ENCODE measurements at regions not wholly inside any gene's neighbourhood (a gene's known extent, or its start where the extent isn't known, plus 50 kb on each side); places are given as distances from the start of the nearest gene placed in this dataset.

- ATAC-seq (replicated peaks in 1 of 2), result no peak
- Mint-ChIP-seq H3K36me3 (ENCODE audit: insufficient read depth in 2 of 2) (peaks cover 2% of the 10 kb centered on the region in 2 donors), H3K4me3 (no peak overlapping the region), H3K27ac (no peak overlapping the region), H3K4me1 (ENCODE audit: low read depth) (no peaks in the 10 kb centered on the region), H3K27me3 (ENCODE audit: low read depth) (no peaks in the 10 kb centered on the region), H3K9me3 (peaks cover 9 to 11% of the 10 kb centered on the region in 2 donors)
- DNase-seq, result no peak
Measured at GRCh38 chr10:76727038-76727437, 910.6 kb downstream of the KCNMA1 start.

GRCh38 chr10:76723844-76724243 lies 913.8 kb downstream of the KCNMA1 start:
- no peaks in the 10 kb centered on the region for H3K36me3 Mint-ChIP-seq (ENCODE audit: insufficient read depth in 2 of 2)
- no peaks in the 10 kb centered on the region for H3K27me3 Mint-ChIP-seq (ENCODE audit: low read depth)
- H3K4me1 Mint-ChIP-seq (ENCODE audit: low read depth), result no peaks in the 10 kb centered on the region
- no peak overlapping the region for H3K4me3 Mint-ChIP-seq
- H3K9me3 Mint-ChIP-seq, result peaks cover 6% of the 10 kb centered on the region in 2 donors
- DNase-seq, result no peak
- H3K27ac Mint-ChIP-seq, result no peak overlapping the region
- no peak for ATAC-seq (replicated peaks in 1 of 2)

GRCh38 chr10:76721891-76722505 lies 915.6 kb downstream of the KCNMA1 start:
- no peak for ATAC-seq (replicated peaks in 1 of 2)
- Mint-ChIP-seq H3K27ac (no peak overlapping the region), H3K27me3 (ENCODE audit: low read depth) (no peaks in the 10 kb centered on the region), H3K9me3 (peaks cover 6% of the 10 kb centered on the region in 2 donors), H3K4me1 (ENCODE audit: low read depth) (no peaks in the 10 kb centered on the region), H3K4me3 (no peak overlapping the region), H3K36me3 (ENCODE audit: insufficient read depth in 2 of 2) (no peaks in the 10 kb centered on the region)
- DNase-seq, result no peak

GRCh38 chr10:76719006-76719405 lies 918.6 kb downstream of the KCNMA1 start:
- ATAC-seq (replicated peaks in 1 of 2) (no peak), DNase-seq (no peak)
- no peaks in the 10 kb centered on the region for H3K4me1 Mint-ChIP-seq (ENCODE audit: low read depth)
- no peak overlapping the region for H3K27ac Mint-ChIP-seq
- no peak overlapping the region for H3K4me3 Mint-ChIP-seq
- H3K36me3 Mint-ChIP-seq (ENCODE audit: insufficient read depth in 2 of 2), result no peaks in the 10 kb centered on the region
- no peaks in the 10 kb centered on the region for H3K27me3 Mint-ChIP-seq (ENCODE audit: low read depth)
- H3K9me3 Mint-ChIP-seq, result peaks cover 8 to 12% of the 10 kb centered on the region in 2 donors

- Mint-ChIP-seq H3K36me3 (ENCODE audit: insufficient read depth in 2 of 2) (no peaks in the 10 kb centered on the region), H3K27ac (no peak overlapping the region), H3K4me3 (no peak overlapping the region), H3K4me1 (ENCODE audit: low read depth) (no peaks in the 10 kb centered on the region), H3K9me3 (peaks cover 8 to 13% of the 10 kb centered on the region in 2 donors), H3K27me3 (ENCODE audit: low read depth) (no peaks in the 10 kb centered on the region)
- DNase-seq, result no peak
- ATAC-seq (replicated peaks in 1 of 2), result no peak
Measured at GRCh38 chr10:76717141-76717540, 920.5 kb downstream of the KCNMA1 start.

- no peak for ATAC-seq (replicated peaks in 1 of 2)
- DNase-seq, result no peak
- Mint-ChIP-seq H3K4me3 (no peak overlapping the region), H3K27ac (no peak overlapping the region), H3K4me1 (ENCODE audit: low read depth) (no peaks in the 10 kb centered on the region), H3K36me3 (ENCODE audit: insufficient read depth in 2 of 2) (no peaks in the 10 kb centered on the region), H3K9me3 (peaks cover 5 to 14% of the 10 kb centered on the region in 2 donors), H3K27me3 (ENCODE audit: low read depth) (no peaks in the 10 kb centered on the region)
Measured at GRCh38 chr10:76711222-76711997, 926.2 kb downstream of the KCNMA1 start.

GRCh38 chr10:76700241-76700640 lies 937.4 kb downstream of the KCNMA1 start:
- no peak for ATAC-seq (replicated peaks in 1 of 2)
- Mint-ChIP-seq H3K27me3 (ENCODE audit: low read depth) (no peaks in the 10 kb centered on the region), H3K36me3 (ENCODE audit: insufficient read depth in 2 of 2) (peaks cover 0 to 2% of the 10 kb centered on the region in 2 donors), H3K27ac (no peak overlapping the region), H3K4me1 (ENCODE audit: low read depth) (no peaks in the 10 kb centered on the region), H3K9me3 (peaks cover 4 to 6% of the 10 kb centered on the region in 2 donors), H3K4me3 (no peak overlapping the region)
- DNase-seq, result no peak

GRCh38 chr10:76697923-76698322 lies 939.7 kb downstream of the KCNMA1 start:
- H3K27me3 Mint-ChIP-seq (ENCODE audit: low read depth), result no peaks in the 10 kb centered on the region
- H3K4me1 Mint-ChIP-seq (ENCODE audit: low read depth), result no peaks in the 10 kb centered on the region
- no peak overlapping the region for H3K4me3 Mint-ChIP-seq
- ATAC-seq (replicated peaks in 1 of 2) (no peak), DNase-seq (no peak)
- peaks cover 3 to 4% of the 10 kb centered on the region in 2 donors for H3K9me3 Mint-ChIP-seq
- peaks cover 0 to 2% of the 10 kb centered on the region in 2 donors for H3K36me3 Mint-ChIP-seq (ENCODE audit: insufficient read depth in 2 of 2)
- no peak overlapping the region for H3K27ac Mint-ChIP-seq

GRCh38 chr10:76695069-76695468 lies 942.5 kb downstream of the KCNMA1 start:
- DNase-seq (no peak), ATAC-seq (replicated peaks in 1 of 2) (no peak)
- Mint-ChIP-seq H3K4me3 (no peak overlapping the region), H3K9me3 (peaks cover 6 to 9% of the 10 kb centered on the region in 2 donors), H3K36me3 (ENCODE audit: insufficient read depth in 2 of 2) (no peaks in the 10 kb centered on the region), H3K4me1 (ENCODE audit: low read depth) (no peaks in the 10 kb centered on the region), H3K27ac (no peak overlapping the region), H3K27me3 (ENCODE audit: low read depth) (no peaks in the 10 kb centered on the region)

GRCh38 chr10:76686201-76686600 lies 951.4 kb downstream of the KCNMA1 start:
- H3K27me3 Mint-ChIP-seq (ENCODE audit: low read depth), result no peaks in the 10 kb centered on the region
- DNase-seq (no peak), ATAC-seq (replicated peaks in 1 of 2) (no peak)
- H3K4me1 Mint-ChIP-seq (ENCODE audit: low read depth), result no peaks in the 10 kb centered on the region
- no peak overlapping the region for H3K4me3 Mint-ChIP-seq
- H3K27ac Mint-ChIP-seq, result no peak overlapping the region
- H3K36me3 Mint-ChIP-seq (ENCODE audit: insufficient read depth in 2 of 2), result no peaks in the 10 kb centered on the region
- peaks cover 8 to 9% of the 10 kb centered on the region in 2 donors for H3K9me3 Mint-ChIP-seq

GRCh38 chr10:76684968-76685367 lies 952.6 kb downstream of the KCNMA1 start:
- Mint-ChIP-seq H3K36me3 (ENCODE audit: insufficient read depth in 2 of 2) (no peaks in the 10 kb centered on the region), H3K9me3 (peaks cover 6% of the 10 kb centered on the region in 2 donors), H3K4me1 (ENCODE audit: low read depth) (no peaks in the 10 kb centered on the region), H3K4me3 (no peak overlapping the region), H3K27me3 (ENCODE audit: low read depth) (no peaks in the 10 kb centered on the region), H3K27ac (no peak overlapping the region)
- ATAC-seq (replicated peaks in 1 of 2) (no peak), DNase-seq (no peak)

GRCh38 chr10:76681153-76681552 lies 956.5 kb downstream of the KCNMA1 start:
- no peak for DNase-seq
- H3K27ac Mint-ChIP-seq, result no peak overlapping the region
- H3K4me3 Mint-ChIP-seq, result no peak overlapping the region
- peaks cover 0 to 2% of the 10 kb centered on the region in 2 donors for H3K9me3 Mint-ChIP-seq
- no peaks in the 10 kb centered on the region for H3K27me3 Mint-ChIP-seq (ENCODE audit: low read depth)
- ATAC-seq (replicated peaks in 1 of 2), result no peak
- no peaks in the 10 kb centered on the region for H3K36me3 Mint-ChIP-seq (ENCODE audit: insufficient read depth in 2 of 2)
- no peaks in the 10 kb centered on the region for H3K4me1 Mint-ChIP-seq (ENCODE audit: low read depth)

- H3K27me3 Mint-ChIP-seq (ENCODE audit: low read depth), result no peaks in the 10 kb centered on the region
- no peak overlapping the region for H3K27ac Mint-ChIP-seq
- no peaks in the 10 kb centered on the region for H3K36me3 Mint-ChIP-seq (ENCODE audit: insufficient read depth in 2 of 2)
- H3K9me3 Mint-ChIP-seq, result no peaks in the 10 kb centered on the region
- no peaks in the 10 kb centered on the region for H3K4me1 Mint-ChIP-seq (ENCODE audit: low read depth)
- DNase-seq, result no peak
- ATAC-seq (replicated peaks in 1 of 2), result no peak
- H3K4me3 Mint-ChIP-seq, result no peak overlapping the region
Measured at GRCh38 chr10:76679030-76679429, 958.6 kb downstream of the KCNMA1 start.
